ENCODE measurements at regions not wholly inside any gene's neighbourhood (a gene's known extent, or its start where the extent isn't known, plus 50 kb on each side); places are given as distances from the start of the nearest gene placed in this dataset.

- TF ChIP-seq TARDBP (IDR thresholded peaks at IDR 0.05) (no peak), PKNOX1 (IDR thresholded peaks at IDR 0.05) (no peak), ELF4 (IDR thresholded peaks at IDR 0.05) (no peak), BHLHE40 (IDR thresholded peaks at IDR 0.05; ENCODE audit: borderline replicate concordance) (no peak), SUZ12 (IDR thresholded peaks at IDR 0.05) (no peak), SP1 (IDR thresholded peaks at IDR 0.05) (no peak), FOXA1 (IDR thresholded peaks at IDR 0.05) (no peak), NFRKB (IDR thresholded peaks at IDR 0.05) (no peak), ARNT (IDR thresholded peaks at IDR 0.05) (no peak)
Observed at GRCh38 chr14:76946753-76947077, 81.8 kb downstream of the IRF2BPL start.

All from HEK293T (cell line).